HuH-7.5 (cell line): ENCODE measurements at regions not wholly inside any gene's neighbourhood (a gene's known extent, or its start where the extent isn't known, plus 50 kb on each side); places are given as distances from the start of the nearest gene placed in this dataset.

Source experiments
- DNase-seq: peaks from one replicate; pipeline ENCODE4 v3.0.0; 2011; ENCODE audit warnings: low spot score

- DNase-seq: no peak
Observed at GRCh38 chr9:107688728-107689127, 199.2 kb upstream of the KLF4 start.

GRCh38 chr9:107685901-107686300 is 196.3 kb upstream of the KLF4 start:
- no peak for DNase-seq

GRCh38 chr9:107685376-107685775 is 195.8 kb upstream of the KLF4 start:
- no peak for DNase-seq

- DNase-seq: no peak
Observed at GRCh38 chr9:107684224-107684623, 194.7 kb upstream of the KLF4 start.

GRCh38 chr9:107683566-107683965 is 194.0 kb upstream of the KLF4 start:
- DNase-seq: no peak

GRCh38 chr9:107681988-107682387 is 192.4 kb upstream of the KLF4 start:
- DNase-seq: no peak

GRCh38 chr9:107675351-107676259 is 186.0 kb upstream of the KLF4 start:
- DNase-seq: no peak

GRCh38 chr9:107674721-107675277 is 185.2 kb upstream of the KLF4 start:
- no peak for DNase-seq

GRCh38 chr9:107673861-107674720 is 184.5 kb upstream of the KLF4 start:
- no peak for DNase-seq

GRCh38 chr9:107671588-107671987 is 182.0 kb upstream of the KLF4 start:
- DNase-seq: no peak

- DNase-seq: no peak
Observed at GRCh38 chr9:107669422-107669821, 179.9 kb upstream of the KLF4 start.

GRCh38 chr9:107667231-107668070 is 177.9 kb upstream of the KLF4 start:
- DNase-seq: no peak

GRCh38 chr9:107665057-107665456 is 175.5 kb upstream of the KLF4 start:
- DNase-seq: no peak

- no peak for DNase-seq
Observed at GRCh38 chr9:107660976-107661375, 171.4 kb upstream of the KLF4 start.

- no peak for DNase-seq
Observed at GRCh38 chr9:107653263-107653821, 163.8 kb upstream of the KLF4 start.

- DNase-seq: no peak
Observed at GRCh38 chr9:107650995-107651394, 161.4 kb upstream of the KLF4 start.

- no peak for DNase-seq
Observed at GRCh38 chr9:107650321-107650720, 160.8 kb upstream of the KLF4 start.

GRCh38 chr9:107648153-107648715 is 158.7 kb upstream of the KLF4 start:
- no peak for DNase-seq

GRCh38 chr9:107647611-107648010 is 158.0 kb upstream of the KLF4 start:
- DNase-seq: no peak

GRCh38 chr9:107647141-107647540 is 157.6 kb upstream of the KLF4 start:
- no peak for DNase-seq

- DNase-seq: no peak
Observed at GRCh38 chr9:107645464-107645833, 155.9 kb upstream of the KLF4 start.
